Kidney epithelial cell (primary cell): ENCODE measurements at regions not wholly inside any gene's neighbourhood (a gene's known extent, or its start where the extent isn't known, plus 50 kb on each side); places are given as distances from the start of the nearest gene placed in this dataset.

Experiments
- DNase-seq: peaks from one replicate; pipeline ENCODE4 v3.0.0-alpha.2; 2010; ENCODE audit warnings: low read depth
- H3K27me3 ChIP-seq: 2 replicates; pipeline ENCODE4 v1.6.0; 2011; ENCODE audit warnings: low read length; ENCODE audit not compliant: control insufficient read depth, insufficient read depth
- H3K36me3 ChIP-seq: 2 replicates; pipeline ENCODE4 v1.5.1; 2011; ENCODE audit warnings: low read length; ENCODE audit not compliant: control insufficient read depth, insufficient read depth
- H3K4me3 ChIP-seq: 2 replicates; pipeline ENCODE4 v1.5.1; 2011; ENCODE audit warnings: low read depth, mild to moderate bottlenecking, control low read depth, low read length
- CTCF ChIP-seq: IDR thresholded peaks from 2 replicates; pipeline ENCODE4 v1.5.1; 2011; ENCODE audit warnings: mild to moderate bottlenecking, moderate library complexity, low read length, control low read depth, inconsistent platforms; ENCODE audit not compliant: insufficient read depth, poor library complexity, severe bottlenecking

DNA sequence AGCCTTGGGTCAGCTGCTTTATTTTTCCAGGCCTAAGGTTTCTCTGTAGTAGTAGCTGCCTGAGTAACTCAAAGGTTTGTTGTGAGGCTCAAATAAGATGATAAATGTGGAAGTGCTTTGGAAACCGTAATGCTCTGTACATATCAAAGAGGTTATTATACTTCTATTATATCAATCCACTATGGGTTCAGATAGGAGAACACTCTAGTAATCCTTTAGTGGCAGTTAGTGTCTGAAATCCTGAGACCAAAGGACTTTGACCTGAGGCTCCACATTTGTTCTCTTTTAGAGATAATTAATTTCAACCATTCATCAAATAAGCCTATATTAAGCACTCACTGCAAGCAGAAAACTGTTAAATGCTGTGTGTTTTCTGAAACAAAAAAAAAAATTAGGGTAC is 128.6 kb upstream of the BCL6 start:
- TF ChIP-seq CTCF: no peak
- no peaks in the 10 kb centered on the region for H3K27me3 ChIP-seq

GRCh38 chr3:187875863-187876262 is 130.6 kb upstream of the BCL6 start:
- H3K4me3 ChIP-seq: no peak overlapping the region
- no peak for TF ChIP-seq CTCF
- no peaks in the 10 kb centered on the region for H3K36me3 ChIP-seq
- DNase-seq: no peak
- H3K27me3 ChIP-seq: no peaks in the 10 kb centered on the region

More for the DNA sequence above, 128.6 kb upstream of the BCL6 start:
- DNase-seq: no peak
- no peaks in the 10 kb centered on the region for H3K36me3 ChIP-seq
- H3K4me3 ChIP-seq: no peak overlapping the region

DNA sequence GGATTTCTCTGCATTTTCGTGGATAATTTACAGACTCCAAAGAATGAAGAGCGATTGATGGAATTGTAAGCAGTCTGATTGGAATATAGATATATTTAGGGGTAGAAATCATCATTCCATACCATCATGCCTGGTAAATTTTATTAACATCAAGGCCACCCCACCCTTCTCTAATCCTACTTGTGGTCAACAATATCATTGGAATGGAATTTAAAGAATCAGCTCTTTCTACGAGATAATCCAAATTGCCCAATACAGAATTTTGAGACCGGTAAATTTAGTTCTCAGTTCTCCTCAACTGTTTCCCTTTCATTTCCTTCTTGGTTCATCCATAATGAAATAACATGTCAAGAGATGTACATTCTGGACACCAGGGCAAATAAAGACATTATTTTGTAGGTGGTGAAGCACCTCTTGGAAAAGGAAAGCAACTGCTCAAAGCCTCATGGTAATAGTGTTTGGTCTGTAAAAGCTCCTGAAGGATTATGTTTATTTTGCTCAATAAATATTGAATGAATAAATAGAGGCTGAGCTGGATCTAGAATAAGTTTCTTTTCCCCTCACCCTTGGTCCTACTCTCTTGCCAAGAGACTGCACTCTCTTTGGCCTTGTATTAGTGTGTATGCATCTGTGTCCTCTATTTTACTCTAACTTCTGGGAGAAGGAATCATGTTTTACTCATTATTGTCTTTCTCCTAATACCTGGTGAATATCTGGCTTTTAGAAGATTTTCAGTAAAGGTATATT is 133.7 kb upstream of the BCL6 start:
- TF ChIP-seq CTCF: no peak
- Histone ChIP-seq H3K27me3 (no peaks in the 10 kb centered on the region), H3K4me3 (no peak overlapping the region), H3K36me3 (no peaks in the 10 kb centered on the region)
- DNase-seq: no peak

GRCh38 chr3:187880441-187880840 is 135.2 kb upstream of the BCL6 start:
- H3K36me3 ChIP-seq: no peaks in the 10 kb centered on the region
- no peak for TF ChIP-seq CTCF
- H3K4me3 ChIP-seq: no peak overlapping the region
- no peak for DNase-seq
- no peaks in the 10 kb centered on the region for H3K27me3 ChIP-seq

GRCh38 chr3:187880851-187881250 is 135.6 kb upstream of the BCL6 start:
- H3K4me3 ChIP-seq: no peak overlapping the region
- no peak for TF ChIP-seq CTCF
- no peaks in the 10 kb centered on the region for H3K36me3 ChIP-seq
- H3K27me3 ChIP-seq: no peaks in the 10 kb centered on the region
- DNase-seq: no peak

DNA sequence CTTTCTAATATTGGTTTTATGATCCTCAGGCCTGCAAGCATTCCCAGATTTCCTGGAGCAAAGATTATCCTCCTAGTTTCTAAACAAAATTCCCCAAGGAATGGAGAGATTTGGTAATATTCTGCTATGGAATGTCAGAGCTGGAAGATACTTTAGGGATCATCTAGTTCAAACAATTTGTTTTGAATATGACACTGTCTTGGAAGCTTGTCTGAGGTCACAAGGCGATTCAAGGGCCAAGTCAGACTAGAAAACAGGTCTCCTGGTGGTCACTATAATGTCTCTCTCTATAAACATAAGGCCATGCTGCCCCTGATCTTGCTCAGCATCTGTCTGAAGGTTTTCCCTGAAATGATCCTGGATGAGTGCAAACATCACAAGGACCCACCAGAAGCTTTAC is 143.4 kb upstream of the BCL6 start:
- TF ChIP-seq CTCF: no peak
- no peak overlapping the region for H3K4me3 ChIP-seq
- no peaks in the 10 kb centered on the region for H3K27me3 ChIP-seq
- H3K36me3 ChIP-seq: no peaks in the 10 kb centered on the region
- DNase-seq: no peak
